SK-N-MC (cell line): ENCODE measurements at regions not wholly inside any gene's neighbourhood (a gene's known extent, or its start where the extent isn't known, plus 50 kb on each side); places are given as distances from the start of the nearest gene placed in this dataset.
"Not testable (repeated sequence)": the region's sequence is repeated elsewhere in the genome, so short reads cannot be mapped to it uniquely, and the experiment has no call there.

Source experiments
- EZH2 ChIP-seq: fragments of 200-600 bp; sonication (generic); IDR thresholded peaks from one replicate; pipeline ENCODE4 v1.6.1; 2017; ENCODE audit warnings: antibody characterized with exemption
- POLR2AphosphoS5 ChIP-seq: IDR thresholded peaks from 2 replicates; pipeline ENCODE4 v1.6.1; 2012; ENCODE audit warnings: mild to moderate bottlenecking, low read depth, low read length, borderline replicate concordance

DNA sequence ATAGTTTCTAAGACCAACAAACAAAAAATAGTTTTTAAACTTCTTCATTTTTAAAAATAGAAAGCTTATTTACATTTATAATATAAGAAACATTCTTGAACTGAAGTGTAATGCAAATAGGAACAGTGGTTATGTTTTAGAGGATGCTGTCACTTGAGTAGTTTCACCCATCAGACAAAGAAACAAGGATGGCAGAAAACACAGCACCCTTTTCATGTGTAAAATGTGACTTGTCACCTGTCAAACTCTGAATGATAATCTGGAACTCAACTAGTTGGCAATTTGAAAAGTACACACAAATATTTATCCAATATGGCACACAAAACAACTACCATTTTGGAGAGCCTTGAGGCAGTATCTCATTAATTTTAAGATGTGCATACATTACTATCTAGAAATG, 816.0 kb downstream of the TSN start:
- TF ChIP-seq POLR2AphosphoS5, EZH2: not testable (repeated sequence)
